ENCODE measurements at regions not wholly inside any gene's neighbourhood (a gene's known extent, or its start where the extent isn't known, plus 50 kb on each side); places are given as distances from the start of the nearest gene placed in this dataset.

DNA sequence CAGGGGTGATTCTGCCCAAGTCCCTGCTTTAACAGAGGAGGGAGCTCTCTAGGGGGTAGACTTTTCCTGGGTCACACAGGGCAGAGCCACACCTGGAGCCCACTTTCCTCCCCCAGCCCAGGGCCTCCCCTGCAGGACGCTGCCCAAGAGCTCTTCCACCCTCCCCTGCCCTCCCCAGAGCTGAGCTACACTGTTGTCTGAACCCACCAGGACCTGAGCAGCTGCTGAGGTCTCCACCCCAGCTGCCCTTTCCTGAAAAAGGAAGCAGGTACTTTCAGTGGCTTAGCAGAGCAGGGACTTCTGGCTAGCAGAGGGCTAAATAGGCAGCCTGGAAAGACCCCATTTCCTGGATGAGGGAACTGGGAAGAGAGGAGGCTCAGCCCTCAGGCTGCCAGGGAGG lies 169.3 kb upstream of the ETV3 start:
- 26 to 38% methylated on average over 1 of the region's 1 CpG for WGBS, 2 donors
- ATAC-seq (ENCODE audit: insufficient read depth, low FRiP score) (no peak), DNase-seq (no peak)
- H3K36me3 ChIP-seq (ENCODE audit: control insufficient read depth in 4 of 4, insufficient read depth in 4 of 4, low read length in 4 of 4) = no peaks in the 10 kb centered on the region
- TF ChIP-seq, protein P1, sequence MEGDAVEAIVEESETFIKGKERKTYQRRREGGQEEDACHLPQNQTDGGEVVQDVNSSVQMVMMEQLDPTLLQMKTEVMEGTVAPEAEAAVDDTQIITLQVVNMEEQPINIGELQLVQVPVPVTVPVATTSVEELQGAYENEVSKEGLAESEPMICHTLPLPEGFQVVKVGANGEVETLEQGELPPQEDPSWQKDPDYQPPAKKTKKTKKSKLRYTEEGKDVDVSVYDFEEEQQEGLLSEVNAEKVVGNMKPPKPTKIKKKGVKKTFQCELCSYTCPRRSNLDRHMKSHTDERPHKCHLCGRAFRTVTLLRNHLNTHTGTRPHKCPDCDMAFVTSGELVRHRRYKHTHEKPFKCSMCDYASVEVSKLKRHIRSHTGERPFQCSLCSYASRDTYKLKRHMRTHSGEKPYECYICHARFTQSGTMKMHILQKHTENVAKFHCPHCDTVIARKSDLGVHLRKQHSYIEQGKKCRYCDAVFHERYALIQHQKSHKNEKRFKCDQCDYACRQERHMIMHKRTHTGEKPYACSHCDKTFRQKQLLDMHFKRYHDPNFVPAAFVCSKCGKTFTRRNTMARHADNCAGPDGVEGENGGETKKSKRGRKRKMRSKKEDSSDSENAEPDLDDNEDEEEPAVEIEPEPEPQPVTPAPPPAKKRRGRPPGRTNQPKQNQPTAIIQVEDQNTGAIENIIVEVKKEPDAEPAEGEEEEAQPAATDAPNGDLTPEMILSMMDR (IDR thresholded peaks at IDR 0.05; ENCODE audit: control extremely low read depth, extremely low read depth) = no peak
- no peaks in the 10 kb centered on the region for H3K9me3 ChIP-seq (ENCODE audit: control insufficient read depth in 4 of 4, insufficient read depth in 3 of 4, low read length in 3 of 4)
- no peaks in the 10 kb centered on the region for H3K27me3 ChIP-seq (ENCODE audit: control insufficient read depth in 3 of 3, insufficient read depth in 3 of 3, low read length in 2 of 3)
- H3K4me3 ChIP-seq = no peak overlapping the region
- H3K4me1 ChIP-seq (ENCODE audit: control insufficient read depth in 5 of 5, insufficient read depth in 5 of 5, low read length in 5 of 5) = no peaks in the 10 kb centered on the region
- no peak overlapping the region for H3K9ac ChIP-seq (ENCODE audit: insufficient read depth in 1 of 2, low read length in 2 of 2)
- H3K27ac ChIP-seq (ENCODE audit: low read depth in 1 of 2, low read length in 1 of 2) = no peak overlapping the region

DNA sequence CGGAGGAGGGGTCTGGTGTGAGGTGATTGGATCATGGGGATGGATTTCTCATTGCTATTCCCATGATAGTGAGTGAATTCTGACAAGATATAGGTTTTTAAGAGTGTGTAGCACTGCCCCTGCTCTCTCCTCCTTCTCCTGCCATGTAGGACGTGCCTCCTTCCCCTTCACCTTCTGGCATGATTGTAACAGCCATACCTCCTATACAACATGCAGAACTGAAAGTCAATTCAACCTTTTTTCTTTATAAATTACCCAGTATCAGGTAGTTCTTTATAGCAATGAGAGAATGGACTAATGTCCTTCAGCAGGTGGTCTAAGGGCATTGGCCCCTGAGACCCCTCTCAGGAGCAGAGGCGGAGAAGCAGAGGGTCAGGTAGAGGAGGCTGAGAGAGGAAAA lies 168.7 kb upstream of the ETV3 start:
- no peaks in the 10 kb centered on the region for H3K9me3 ChIP-seq (ENCODE audit: control insufficient read depth in 4 of 4, insufficient read depth in 3 of 4, low read length in 3 of 4)
- H3K4me3 ChIP-seq = no peak overlapping the region
- 73 to 77% methylated on average over 3 of the region's 3 CpGs for WGBS, 2 donors
- no peak overlapping the region for H3K27ac ChIP-seq (ENCODE audit: low read depth in 1 of 2, low read length in 1 of 2)
- H3K9ac ChIP-seq (ENCODE audit: insufficient read depth in 1 of 2, low read length in 2 of 2) = no peak overlapping the region
- no peak for ATAC-seq (ENCODE audit: insufficient read depth, low FRiP score)
- no peak for DNase-seq
- TF ChIP-seq, protein P1 (IDR thresholded peaks at IDR 0.05; ENCODE audit: control extremely low read depth, extremely low read depth) = no peak
- no peaks in the 10 kb centered on the region for H3K27me3 ChIP-seq (ENCODE audit: control insufficient read depth in 3 of 3, insufficient read depth in 3 of 3, low read length in 2 of 3)
- H3K4me1 ChIP-seq (ENCODE audit: control insufficient read depth in 5 of 5, insufficient read depth in 5 of 5, low read length in 5 of 5) = no peaks in the 10 kb centered on the region
- H3K36me3 ChIP-seq (ENCODE audit: control insufficient read depth in 4 of 4, insufficient read depth in 4 of 4, low read length in 4 of 4) = no peaks in the 10 kb centered on the region

DNA sequence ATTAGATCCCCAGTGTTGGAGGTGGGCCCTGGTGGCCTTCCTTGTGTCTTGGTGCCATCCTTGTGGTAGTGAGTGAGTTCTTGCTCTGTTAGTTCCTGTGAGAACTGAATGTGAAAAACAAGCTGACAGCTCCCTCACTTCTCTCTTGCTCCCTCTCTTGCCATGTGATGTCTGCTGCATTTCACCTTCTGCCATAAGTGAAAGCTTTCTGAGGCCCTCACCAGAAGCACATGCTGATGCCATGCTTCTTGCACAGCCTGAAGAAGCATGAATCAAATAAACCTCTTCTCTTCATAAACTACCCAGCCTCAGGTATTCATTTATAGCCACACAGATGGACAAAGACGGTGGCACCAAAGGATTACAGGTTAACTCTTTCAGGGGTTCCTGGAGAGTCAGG lies 166.1 kb upstream of the ETV3 start:
- Histone ChIP-seq H3K27ac (ENCODE audit: low read depth in 1 of 2, low read length in 1 of 2) (no peak overlapping the region), H3K9me3 (ENCODE audit: control insufficient read depth in 4 of 4, insufficient read depth in 3 of 4, low read length in 3 of 4) (no peaks in the 10 kb centered on the region), H3K4me3 (no peak overlapping the region), H3K27me3 (ENCODE audit: control insufficient read depth in 3 of 3, insufficient read depth in 3 of 3, low read length in 2 of 3) (no peaks in the 10 kb centered on the region), H3K9ac (ENCODE audit: insufficient read depth in 1 of 2, low read length in 2 of 2) (no peak overlapping the region), H3K4me1 (ENCODE audit: control insufficient read depth in 5 of 5, insufficient read depth in 5 of 5, low read length in 5 of 5) (no peaks in the 10 kb centered on the region), H3K36me3 (ENCODE audit: control insufficient read depth in 4 of 4, insufficient read depth in 4 of 4, low read length in 4 of 4) (no peaks in the 10 kb centered on the region)
- ATAC-seq (ENCODE audit: insufficient read depth, low FRiP score) (no peak), DNase-seq (no peak)
- TF ChIP-seq, protein P1 (IDR thresholded peaks at IDR 0.05; ENCODE audit: control extremely low read depth, extremely low read depth) = no peak
- 32 to 88% methylated on average over 1 of the region's 1 CpG for WGBS, 2 donors

DNA sequence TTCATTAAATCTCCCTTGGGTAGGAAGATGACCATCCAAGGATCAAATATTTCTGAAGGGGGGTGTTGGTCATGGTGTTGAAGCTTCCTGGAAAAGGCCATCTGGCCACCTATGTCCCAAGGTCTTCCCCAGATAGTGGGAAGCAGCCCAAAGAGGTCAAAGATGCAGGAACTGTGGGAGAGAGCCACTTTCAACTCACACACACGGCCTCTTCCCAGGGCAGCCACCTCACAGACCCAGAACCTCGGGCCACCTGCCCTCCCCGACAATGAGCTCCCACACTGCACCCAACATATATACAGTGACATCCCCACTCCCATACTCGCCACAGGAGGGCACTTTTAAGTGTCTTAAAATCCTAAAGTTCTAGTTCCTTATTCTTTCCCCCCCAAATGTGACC lies 164.5 kb upstream of the ETV3 start:
- no peak overlapping the region for H3K27ac ChIP-seq (ENCODE audit: low read depth in 1 of 2, low read length in 1 of 2)
- no peaks in the 10 kb centered on the region for H3K9me3 ChIP-seq (ENCODE audit: control insufficient read depth in 4 of 4, insufficient read depth in 3 of 4, low read length in 3 of 4)
- no peak overlapping the region for H3K4me3 ChIP-seq
- TF ChIP-seq, protein P1 (IDR thresholded peaks at IDR 0.05; ENCODE audit: control extremely low read depth, extremely low read depth) = no peak
- H3K9ac ChIP-seq (ENCODE audit: insufficient read depth in 1 of 2, low read length in 2 of 2) = no peak overlapping the region
- 79 to 81% methylated on average over 4 of the region's 4 CpGs for WGBS, 2 donors
- no peak for DNase-seq
- no peaks in the 10 kb centered on the region for H3K4me1 ChIP-seq (ENCODE audit: control insufficient read depth in 5 of 5, insufficient read depth in 5 of 5, low read length in 5 of 5)
- H3K27me3 ChIP-seq (ENCODE audit: control insufficient read depth in 3 of 3, insufficient read depth in 3 of 3, low read length in 2 of 3) = no peaks in the 10 kb centered on the region
- H3K36me3 ChIP-seq (ENCODE audit: control insufficient read depth in 4 of 4, insufficient read depth in 4 of 4, low read length in 4 of 4) = no peaks in the 10 kb centered on the region
- no peak for ATAC-seq (ENCODE audit: insufficient read depth, low FRiP score)

All from lung (tissue), 11 donors.